ACC112 (cell line): ENCODE measurements at regions not wholly inside any gene's neighbourhood (a gene's known extent, or its start where the extent isn't known, plus 50 kb on each side); places are given as distances from the start of the nearest gene placed in this dataset.

Experiments used
- H2AFZ ChIP-seq: fragments of 200-600 bp; sonication (generic); one replicate; pipeline ENCODE4 v1.6.0; 2017; ENCODE audit warnings: antibody characterized with exemption, low read length; ENCODE audit not compliant: unreplicated experiment
- H3K27ac ChIP-seq: fragments of 200-600 bp; sonication (generic); 2 replicates; pipeline ENCODE4 v1.5.1; 2014; ENCODE audit warnings: low read depth, mild to moderate bottlenecking, antibody characterized with exemption, low read length, moderate library complexity
- H3K27me3 ChIP-seq: fragments of 200-600 bp; sonication (generic); 2 replicates; pipeline ENCODE4 v1.6.1; 2014; ENCODE audit warnings: mild to moderate bottlenecking, antibody characterized with exemption, low read length, moderate library complexity, mixed read lengths; ENCODE audit not compliant: insufficient read depth
- H3K36me3 ChIP-seq: fragments of 200-600 bp; sonication (generic); 2 replicates; pipeline ENCODE4 v1.6.1; 2016; ENCODE audit warnings: mild to moderate bottlenecking, antibody characterized with exemption, low read length, moderate library complexity, mixed read lengths; ENCODE audit not compliant: insufficient read depth
- H3K4me1 ChIP-seq: fragments of 200-600 bp; sonication (generic); one replicate; pipeline ENCODE4 v1.6.1; 2016; ENCODE audit warnings: low read length, mixed read lengths; ENCODE audit not compliant: insufficient read depth, unreplicated experiment, control insufficient read depth
- H3K4me3 ChIP-seq: fragments of 200-600 bp; sonication (generic); 2 replicates; pipeline ENCODE4 v1.5.1; 2014; ENCODE audit warnings: mild to moderate bottlenecking, low read depth, low read length
- H3K79me2 ChIP-seq: fragments of 200-600 bp; sonication (generic); one replicate; pipeline ENCODE4 v1.6.0; 2016; ENCODE audit warnings: low read length; ENCODE audit not compliant: control insufficient read depth, unreplicated experiment, insufficient read depth

DNA sequence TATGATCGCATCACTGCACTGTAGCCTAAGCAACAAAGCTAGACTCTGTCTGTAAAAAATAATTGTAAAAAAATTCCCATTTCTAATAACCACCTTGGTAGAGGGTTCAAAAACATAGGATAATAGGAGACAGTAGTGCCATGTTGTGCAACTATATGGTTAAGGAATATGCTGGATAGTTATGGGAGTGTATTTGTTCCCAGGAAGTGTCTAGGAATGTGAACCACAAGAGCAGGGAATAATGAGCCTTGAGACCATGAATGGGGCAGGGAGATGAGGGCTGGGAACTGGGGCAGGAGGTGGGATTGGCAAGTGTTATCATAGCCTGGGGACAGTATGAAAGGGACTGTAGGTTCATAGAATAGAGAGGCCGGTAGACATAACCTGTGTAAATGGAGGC is 50.4 kb downstream of the RUSC2 start:
- peaks cover 33% of the 10 kb centered on the region for H3K4me1 ChIP-seq
- no peak overlapping the region for H3K4me3 ChIP-seq
- H3K36me3 ChIP-seq: peaks cover 3% of the 10 kb centered on the region; the same call in 1 of the 2 replicates
- H3K79me2 ChIP-seq: peaks cover 74% of the 10 kb centered on the region
- no peak overlapping the region for H2AFZ ChIP-seq
- no peaks in the 10 kb centered on the region for H3K27me3 ChIP-seq
- H3K27ac ChIP-seq: no peak overlapping the region

- Histone ChIP-seq H2AFZ (no peak overlapping the region), H3K27me3 (no peaks in the 10 kb centered on the region), H3K36me3 (peaks cover 18% of the 10 kb centered on the region), H3K79me2 (peaks cover 74% of the 10 kb centered on the region), H3K4me3 (no peak overlapping the region), H3K27ac (no peak overlapping the region), H3K4me1 (peaks cover 13% of the 10 kb centered on the region)
These were observed 56.9 kb downstream of the RUSC2 start for GRCh38 chr9:35546853-35547252.

DNA sequence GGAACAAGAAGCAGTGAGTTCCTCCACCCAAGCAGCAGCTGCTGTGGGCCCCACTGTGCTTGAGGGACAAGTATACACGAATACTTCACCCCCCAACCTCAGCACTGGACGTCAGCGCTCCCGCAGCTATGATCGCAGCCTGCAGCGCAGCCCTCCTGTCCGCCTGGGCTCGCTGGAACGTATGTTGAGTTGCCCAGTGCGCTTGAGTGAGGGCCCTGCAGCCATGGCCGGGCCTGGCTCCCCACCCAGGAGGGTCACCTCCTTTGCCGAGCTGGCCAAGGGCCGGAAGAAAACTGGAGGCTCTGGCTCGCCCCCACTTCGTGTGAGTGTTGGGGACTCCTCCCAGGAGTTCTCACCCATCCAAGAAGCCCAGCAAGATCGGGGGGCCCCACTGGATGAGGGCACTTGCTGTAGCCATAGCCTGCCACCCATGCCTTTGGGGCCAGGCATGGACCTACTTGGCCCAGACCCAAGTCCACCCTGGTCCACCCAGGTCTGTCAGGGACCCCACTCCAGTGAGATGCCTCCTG is 57.1 kb upstream of the TESK1 start:
- Histone ChIP-seq H3K27me3 (no peaks in the 10 kb centered on the region), H2AFZ (no peak overlapping the region), H3K4me1 (peaks cover 20% of the 10 kb centered on the region), H3K4me3 (no peak overlapping the region), H3K27ac (no peak overlapping the region), H3K36me3 (peaks cover 15% of the 10 kb centered on the region), H3K79me2 (peaks cover 67% of the 10 kb centered on the region)

DNA sequence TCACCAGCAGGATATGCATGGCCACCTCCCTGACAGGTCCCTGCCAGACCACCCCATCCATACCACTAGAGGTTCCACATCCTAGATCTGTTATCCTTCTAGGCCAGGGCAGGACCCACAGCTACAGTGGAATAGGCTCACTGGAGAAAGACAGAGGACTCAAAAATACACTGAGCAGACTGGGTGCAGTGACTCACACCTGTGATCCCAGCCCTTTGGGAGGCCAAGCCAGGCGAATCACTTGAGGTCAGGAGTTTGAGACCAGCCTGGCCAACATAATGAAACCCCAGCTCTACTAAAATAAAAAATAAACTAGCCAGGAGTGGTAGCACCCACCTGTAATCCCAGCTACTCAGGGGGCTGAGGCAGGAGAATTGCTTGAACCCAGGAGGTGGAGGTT is 56.5 kb upstream of the TESK1 start:
- Histone ChIP-seq H3K79me2 (peaks cover 64% of the 10 kb centered on the region), H3K27me3 (no peaks in the 10 kb centered on the region), H3K27ac (no peak overlapping the region), H3K36me3 (peaks cover 15% of the 10 kb centered on the region), H2AFZ (no peak overlapping the region), H3K4me3 (no peak overlapping the region), H3K4me1 (peaks cover 26% of the 10 kb centered on the region)

GRCh38 chr9:35549441-35549840 is 55.6 kb upstream of the TESK1 start:
- Histone ChIP-seq H3K36me3 (peaks cover 15% of the 10 kb centered on the region), H3K27me3 (no peaks in the 10 kb centered on the region), H3K79me2 (peaks cover 68% of the 10 kb centered on the region), H3K4me3 (no peak overlapping the region), H3K4me1 (peaks cover 28% of the 10 kb centered on the region), H3K27ac (no peak overlapping the region), H2AFZ (no peak overlapping the region)

DNA sequence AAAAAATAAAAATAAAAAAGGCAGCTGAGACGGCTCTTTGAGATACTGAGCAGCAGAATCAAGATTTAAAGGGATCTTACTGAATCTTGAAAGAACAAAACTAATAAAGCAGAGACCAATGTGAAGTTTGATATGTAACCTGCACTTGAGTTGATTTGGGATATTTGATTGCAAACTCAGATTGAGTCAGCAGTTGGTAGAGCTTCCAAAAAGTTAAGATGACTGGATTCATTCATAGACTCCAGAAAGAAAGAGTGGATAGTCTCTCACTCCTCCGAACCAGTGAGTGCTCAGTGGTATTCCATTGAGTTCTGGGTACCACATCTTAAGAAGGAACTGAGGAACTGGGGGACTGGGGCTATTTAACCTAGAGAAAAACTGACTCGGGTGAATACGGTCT is 52.7 kb upstream of the TESK1 start:
- Histone ChIP-seq H3K27me3 (no peaks in the 10 kb centered on the region), H3K79me2 (peaks cover 45% of the 10 kb centered on the region), H3K36me3 (peaks cover 5% of the 10 kb centered on the region; the same call in 1 of the 2 replicates), H3K4me3 (no peak overlapping the region), H3K27ac (peak overlapping the region; percentile 60), H3K4me1 (peaks cover 28% of the 10 kb centered on the region), H2AFZ (no peak overlapping the region)

GRCh38 chr9:35552837-35553236 is 52.2 kb upstream of the TESK1 start:
- Histone ChIP-seq H3K79me2 (peaks cover 40% of the 10 kb centered on the region), H3K27ac (peak overlapping the region; percentile 60), H3K4me3 (no peak overlapping the region), H3K4me1 (peaks cover 27% of the 10 kb centered on the region), H2AFZ (no peak overlapping the region), H3K27me3 (no peaks in the 10 kb centered on the region), H3K36me3 (peaks cover 3% of the 10 kb centered on the region; the same call in 1 of the 2 replicates)

- Histone ChIP-seq H3K4me1 (peaks cover 17% of the 10 kb centered on the region), H3K27ac (peak overlapping the region; percentile 60), H3K4me3 (no peak overlapping the region), H2AFZ (no peak overlapping the region), H3K79me2 (peaks cover 30% of the 10 kb centered on the region), H3K27me3 (no peaks in the 10 kb centered on the region), H3K36me3 (peaks cover 9% of the 10 kb centered on the region; the same call in 1 of the 2 replicates)
These were observed 51.2 kb upstream of the TESK1 start for GRCh38 chr9:35553670-35554543.

DNA sequence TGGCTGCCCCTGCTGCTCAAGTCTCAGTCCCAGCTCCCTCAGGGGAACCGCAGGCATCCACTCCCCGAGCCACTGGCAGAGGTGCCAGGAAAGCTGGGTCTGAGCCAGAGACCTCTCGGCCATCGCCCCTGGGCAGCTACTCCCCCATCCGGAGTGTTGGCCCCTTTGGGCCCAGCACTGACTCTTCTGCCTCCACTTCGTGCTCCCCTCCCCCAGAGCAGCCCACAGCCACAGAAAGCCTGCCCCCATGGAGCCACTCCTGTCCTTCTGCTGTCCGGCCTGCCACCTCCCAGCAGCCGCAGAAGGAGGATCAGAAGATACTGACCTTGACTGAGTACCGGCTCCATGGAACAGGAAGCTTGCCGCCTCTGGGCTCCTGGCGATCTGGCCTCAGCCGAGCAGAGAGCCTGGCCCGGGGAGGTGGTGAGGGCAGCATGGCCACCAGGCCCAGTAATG is 49.8 kb upstream of the TESK1 start:
- Histone ChIP-seq H3K27ac (no peak overlapping the region), H3K4me3 (no peak overlapping the region), H3K27me3 (no peaks in the 10 kb centered on the region), H3K79me2 (peaks cover 19% of the 10 kb centered on the region), H3K4me1 (peaks cover 15% of the 10 kb centered on the region), H2AFZ (no peak overlapping the region), H3K36me3 (peaks cover 11% of the 10 kb centered on the region; the same call in 1 of the 2 replicates)
